K562 (cell line): ENCODE measurements at regions not wholly inside any gene's neighbourhood (a gene's known extent, or its start where the extent isn't known, plus 50 kb on each side); places are given as distances from the start of the nearest gene placed in this dataset.
"Not testable (repeated sequence)": the region's sequence is repeated elsewhere in the genome, so short reads cannot be mapped to it uniquely, and the experiment has no call there.

Experiments used
- ATAC-seq: fragments of 200-7000 bp; cut with Tn5 transposase; 3 replicates; pipeline ENCODE4 v1.9.1; 2020; ENCODE audit warnings: moderate library complexity
- BruUV-seq: library from RNA; stranded (reverse); fragments of 400-500 nt; replicated peaks from 2 replicates; lab custom pipeline; 2021; lab: Mats Ljungman, UMichigan
- CTCF ChIA-PET: fragments of 300-600 bp; formaldehyde crosslinking; extraction: SDS; loops from one replicate; lab custom pipeline; 2021; ENCODE audit warnings: low intra/inter-chr PET ratio; lab: Yijun Ruan, JAX
- POLR2A ChIA-PET: fragments of 300-600, 350-650 bp; sonication (Branson Sonifier 250); formaldehyde crosslinking; extraction: SDS; loops from one replicate; lab custom pipeline; 2021; ENCODE audit warnings: antibody characterized with exemption, inconsistent platforms; lab: Yijun Ruan, JAX
- DNase-seq, 4 experiments: peaks; one replicate each; pipeline versions ENCODE4 v3.0.0 to v3.0.0-alpha.2; 2011 to 2018; ENCODE audit warnings: low spot score in 3 of 4, mixed read lengths in 3 of 4; ENCODE audit errors: extremely low read depth in 1 of 4
- FAIRE-seq: peaks from 2 replicates; lab custom pipeline; 2011; peaks lifted over from hg19 to GRCh38; lab: Jason Lieb, UNC
- H2AFZ ChIP-seq: 2 replicates; pipeline ENCODE4 v1.6.0; 2011; ENCODE audit warnings: low read depth, low read length, control low read depth, inconsistent platforms
- H3K27ac ChIP-seq: fragments of 200-600 bp; 3 replicates; pipeline ENCODE4 v1.8.0; 2011; ENCODE audit warnings: low read depth, mild to moderate bottlenecking, control low read depth, inconsistent platforms, low read length, moderate library complexity, mixed read lengths; ENCODE audit errors: extremely low read depth
- H3K27me3 ChIP-seq, 2 experiments: fragments of 300-600 bp in 1 of 2; 2 replicates in 1 of 2; 3 replicates in 1 of 2; pipeline versions ENCODE4 v1.6.0 to v1.8.0; 2011; ENCODE audit warnings: inconsistent platforms in 2 of 2, low read length in 2 of 2, mild to moderate bottlenecking in 1 of 2, mixed read lengths in 1 of 2, moderate library complexity in 1 of 2; ENCODE audit not compliant: control insufficient read depth in 2 of 2, insufficient read depth in 2 of 2
- H3K36me3 ChIP-seq: fragments of 300-600 bp; 3 replicates; pipeline ENCODE4 v1.8.0; 2011; ENCODE audit warnings: mild to moderate bottlenecking, low read length, inconsistent platforms; ENCODE audit not compliant: control insufficient read depth, insufficient read depth
- H3K4me1 ChIP-seq, 2 experiments: fragments of 200-600 bp in 1 of 2; replicated peaks in 1 of 2; 2 replicates in 1 of 2; 3 replicates in 1 of 2; pipeline versions ENCODE4 v1.5.1 to v1.8.0; 2011; ENCODE audit warnings: inconsistent platforms in 2 of 2, low read length in 2 of 2, mild to moderate bottlenecking in 1 of 2, mixed read lengths in 1 of 2, moderate library complexity in 1 of 2; ENCODE audit not compliant: control insufficient read depth in 2 of 2, insufficient read depth in 2 of 2
- H3K4me2 ChIP-seq: 2 replicates; pipeline ENCODE4 v1.6.1; 2011; ENCODE audit warnings: low read length, control low read depth, inconsistent platforms, mixed read lengths; ENCODE audit not compliant: insufficient read depth
- H3K4me3 ChIP-seq: fragments of 200-600 bp; sonication (generic), shearing (Covaris generic); 2 replicates; pipeline ENCODE4 v1.5.1; 2016; ENCODE audit warnings: control low read depth, inconsistent platforms
- H3K79me2 ChIP-seq: fragments of 200-600 bp; 3 replicates; pipeline ENCODE4 v1.8.0; 2011; ENCODE audit warnings: low read length, inconsistent platforms; ENCODE audit not compliant: control insufficient read depth, insufficient read depth
- H3K9ac ChIP-seq, 2 experiments: 2 replicates each; pipeline versions ENCODE4 v1.6.0 to v1.6.1; 2011; ENCODE audit warnings: low read depth in 2 of 2, low read length in 2 of 2, control low read depth in 1 of 2, inconsistent platforms in 1 of 2, mild to moderate bottlenecking in 1 of 2, mixed read lengths in 1 of 2; ENCODE audit not compliant: insufficient read depth in 1 of 2
- H3K9me1 ChIP-seq: one replicate; pipeline ENCODE4 v1.6.0; 2011; ENCODE audit warnings: inconsistent platforms, mild to moderate bottlenecking, low read length, moderate library complexity; ENCODE audit not compliant: control insufficient read depth, insufficient read depth
- H3K9me3 ChIP-seq: replicated peaks from 2 replicates; pipeline ENCODE4 v1.5.1; 2011; ENCODE audit warnings: low read depth, low read length, inconsistent platforms; ENCODE audit not compliant: control insufficient read depth, insufficient read depth
- H4K20me1 ChIP-seq: replicated peaks from 2 replicates; pipeline ENCODE4 v1.6.1; 2011; ENCODE audit warnings: low read length, inconsistent platforms, mixed read lengths; ENCODE audit not compliant: control insufficient read depth, insufficient read depth
- WGBS: fragments of 100-300 bp; shearing (Covaris generic); methylation state at CpG from one replicate; pipeline ENCODE4 v1.1.6; 2016; ENCODE audit warnings: low coverage, mixed read lengths; ENCODE audit not compliant: insufficient coverage; ENCODE audit errors: missing lambda C conversion rate; 5-methylcytosine and 5-hydroxymethylcytosine counted together
- in situ Hi-C: fragments of 300-500 bp; cut with MboI; formaldehyde crosslinking; loops from 4 replicates; pipeline ENCODE4 v1.15.0; 2018; ENCODE audit warnings: inconsistent platforms, mixed read lengths
- intact Hi-C: fragments of 100-400 bp; cut with micrococcal nuclease; formaldehyde crosslinking; loops from 2 replicates; pipeline ENCODE4 v1.14.2; 2022

DNA sequence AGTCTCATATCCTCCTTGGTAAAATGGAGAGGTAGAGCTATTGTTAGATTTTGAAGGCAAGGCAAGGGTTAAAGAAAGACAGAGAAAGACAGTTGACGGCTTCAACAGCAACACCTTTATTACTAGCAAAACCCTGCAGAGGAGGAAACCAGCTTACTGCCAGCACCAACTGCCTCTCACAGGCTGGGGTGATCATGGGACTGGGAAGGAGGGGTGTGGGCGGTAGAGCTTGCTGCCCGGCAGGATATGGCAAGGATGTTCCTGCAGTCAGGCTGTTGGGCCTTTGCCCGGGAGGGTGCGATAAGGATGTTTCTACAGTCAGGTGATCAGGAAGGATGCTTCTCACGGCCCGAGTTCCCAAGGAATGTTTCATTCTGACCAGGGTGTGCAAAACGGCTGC lies 310.0 kb downstream of the FOXD4L4 start:
- H3K9me3 ChIP-seq, DNase-seq, H3K79me2 ChIP-seq, H3K4me2 ChIP-seq, H3K9ac ChIP-seq, BruUV-seq, H3K4me3 ChIP-seq, H3K36me3 ChIP-seq, H2AFZ ChIP-seq, CTCF ChIA-PET, H3K27me3 ChIP-seq, intact Hi-C loops, H3K27ac ChIP-seq, H3K4me1 ChIP-seq, FAIRE-seq, H3K9me1 ChIP-seq, in situ Hi-C loops, POLR2A ChIA-PET, H4K20me1 ChIP-seq, ATAC-seq: not testable (repeated sequence)
- no CpG with 5 or more reads among the region's 8 CpGs for WGBS

DNA sequence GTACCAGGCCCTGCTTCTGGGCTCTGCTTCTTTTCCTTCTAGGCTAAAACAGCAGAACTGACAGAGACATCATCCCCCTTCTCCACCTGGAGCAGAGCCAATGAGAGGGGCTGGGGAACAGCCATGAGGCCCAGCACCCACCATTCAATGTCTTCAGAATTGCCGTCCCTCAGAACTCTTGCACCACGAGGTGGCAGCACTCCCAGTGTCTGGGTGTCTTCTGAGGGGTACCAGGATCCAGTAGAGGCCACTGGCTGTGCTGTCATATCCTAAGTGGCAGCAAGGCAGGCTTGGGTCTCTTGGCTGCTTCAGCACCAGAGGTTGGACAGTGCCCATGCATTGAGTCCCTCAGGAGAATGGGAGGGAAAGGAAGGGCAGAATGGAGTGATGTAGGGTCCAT lies 312.8 kb downstream of the FOXD4L4 start:
- H3K27me3 ChIP-seq, H4K20me1 ChIP-seq, H3K27ac ChIP-seq, CTCF ChIA-PET, POLR2A ChIA-PET, H3K9ac ChIP-seq, H3K9me3 ChIP-seq, intact Hi-C loops, in situ Hi-C loops, H3K79me2 ChIP-seq, H3K4me1 ChIP-seq, H3K4me2 ChIP-seq, DNase-seq, H3K4me3 ChIP-seq, H3K36me3 ChIP-seq, H2AFZ ChIP-seq, BruUV-seq, H3K9me1 ChIP-seq, FAIRE-seq: not testable (repeated sequence)
- ATAC-seq = peak; percentile 65; the same call in 1 of the 3 replicates
- WGBS = no CpG with 5 or more reads among the region's 2 CpGs

DNA sequence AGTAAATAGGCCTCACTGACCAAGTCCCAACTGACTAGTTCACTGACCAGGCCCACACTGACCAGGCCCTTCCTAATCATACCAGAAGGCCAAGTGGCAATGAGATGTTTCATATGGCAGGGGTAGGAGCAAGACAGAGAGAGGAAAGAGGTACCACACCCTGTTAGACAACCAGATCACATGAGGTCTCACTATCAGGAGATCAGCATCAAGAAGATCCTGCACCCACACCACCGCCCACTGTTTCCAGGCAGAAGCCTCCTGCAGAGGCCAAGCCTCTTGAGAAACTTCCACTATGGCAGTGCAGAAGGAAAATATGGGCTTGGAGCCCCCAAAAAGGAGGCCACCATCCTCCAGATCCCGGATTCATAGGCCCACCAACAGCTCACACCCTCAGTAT lies 317.8 kb downstream of the FOXD4L4 start:
- FAIRE-seq, H2AFZ ChIP-seq, H3K4me2 ChIP-seq, H3K79me2 ChIP-seq, H4K20me1 ChIP-seq, H3K4me1 ChIP-seq, BruUV-seq, H3K27me3 ChIP-seq, POLR2A ChIA-PET, H3K4me3 ChIP-seq, DNase-seq, in situ Hi-C loops, H3K36me3 ChIP-seq, ATAC-seq, CTCF ChIA-PET, intact Hi-C loops, H3K9me1 ChIP-seq, H3K9ac ChIP-seq, H3K9me3 ChIP-seq, H3K27ac ChIP-seq: not testable (repeated sequence)
- WGBS = no CpG with 5 or more reads among the region's 2 CpGs

DNA sequence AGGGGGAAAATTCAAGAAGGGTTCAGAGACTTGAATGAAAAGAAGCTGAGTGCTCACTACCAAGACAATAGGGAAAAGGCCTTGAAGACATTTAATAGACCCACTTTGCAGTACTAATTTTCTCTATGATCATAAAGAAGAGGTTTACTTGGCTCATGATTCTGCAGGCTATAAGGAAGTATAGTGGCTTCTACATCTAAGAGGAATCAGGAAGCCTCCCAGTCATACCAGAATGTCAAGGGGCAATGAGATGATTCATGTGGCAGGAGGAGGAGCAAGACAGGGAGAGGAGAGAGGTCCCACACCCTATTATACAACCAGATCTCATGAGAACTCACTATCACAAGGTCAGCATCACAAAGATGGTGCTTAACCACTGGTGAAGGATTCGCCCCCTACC lies 323.7 kb downstream of the FOXD4L4 start:
- H3K4me2 ChIP-seq, POLR2A ChIA-PET, H3K9ac ChIP-seq, H3K4me1 ChIP-seq, CTCF ChIA-PET, ATAC-seq, intact Hi-C loops, in situ Hi-C loops, H2AFZ ChIP-seq, FAIRE-seq, H3K36me3 ChIP-seq, H3K9me3 ChIP-seq, H3K79me2 ChIP-seq, BruUV-seq, DNase-seq, H3K9me1 ChIP-seq, H4K20me1 ChIP-seq, H3K4me3 ChIP-seq, H3K27ac ChIP-seq, H3K27me3 ChIP-seq: not testable (repeated sequence)
- no CpG with 5 or more reads among the region's 1 CpG for WGBS
